Neuron (in vitro differentiated cells): ENCODE measurements at regions not wholly inside any gene's neighbourhood (a gene's known extent, or its start where the extent isn't known, plus 50 kb on each side); places are given as distances from the start of the nearest gene placed in this dataset.

Source experiments
- H2AFZ ChIP-seq: one replicate; pipeline ENCODE4 v1.6.1; 2013; ENCODE audit warnings: low read depth, mild to moderate bottlenecking, inconsistent platforms, low read length, moderate library complexity
- H3K27me3 ChIP-seq: one replicate; pipeline ENCODE4 v1.6.1; 2013; ENCODE audit warnings: low read length; ENCODE audit not compliant: insufficient read depth
- H3K36me3 ChIP-seq: one replicate; pipeline ENCODE4 v1.6.1; 2013; ENCODE audit warnings: low read length; ENCODE audit not compliant: insufficient read depth
- H3K4me1 ChIP-seq: one replicate; pipeline ENCODE4 v1.6.1; 2013; ENCODE audit warnings: low read length; ENCODE audit not compliant: insufficient read depth
- H3K4me3 ChIP-seq: 2 replicates; pipeline ENCODE4 v1.5.1; 2013; ENCODE audit warnings: mild to moderate bottlenecking, low read length, moderate library complexity
- H3K9me3 ChIP-seq: one replicate; pipeline ENCODE4 v1.6.1; 2013; ENCODE audit warnings: low read length

DNA sequence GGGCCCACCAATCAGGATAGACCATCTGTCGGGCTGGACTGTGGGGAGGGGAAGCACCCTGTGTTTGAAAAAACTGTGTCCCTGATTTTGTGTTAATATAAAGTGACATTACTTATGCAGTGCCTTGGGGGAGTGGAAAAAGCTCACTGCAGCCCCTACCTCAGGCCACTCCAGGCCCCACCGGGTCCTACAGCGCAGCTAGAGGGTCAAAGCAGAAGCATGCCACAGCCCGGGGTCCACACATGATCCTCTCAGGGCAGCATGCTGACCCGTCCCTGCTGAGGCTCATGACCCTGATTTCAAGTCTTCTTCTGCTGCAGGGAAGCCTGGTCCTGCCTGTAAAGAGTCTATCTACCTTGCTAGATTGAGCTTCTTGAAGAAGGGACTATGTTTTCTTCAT, 133.0 kb upstream of the PLCB4 start:
- Histone ChIP-seq H3K9me3 (no peaks in the 10 kb centered on the region), H3K4me1 (peaks cover 8% of the 10 kb centered on the region), H3K27me3 (no peaks in the 10 kb centered on the region), H3K4me3 (no peak overlapping the region), H2AFZ (no peak overlapping the region), H3K36me3 (no peaks in the 10 kb centered on the region)

- H3K9me3 ChIP-seq, result no peaks in the 10 kb centered on the region
- no peaks in the 10 kb centered on the region for H3K36me3 ChIP-seq
- no peak overlapping the region for H3K4me3 ChIP-seq
- H3K4me1 ChIP-seq, result peaks cover 4% of the 10 kb centered on the region
- no peak overlapping the region for H2AFZ ChIP-seq
- no peaks in the 10 kb centered on the region for H3K27me3 ChIP-seq
Measured at GRCh38 chr20:8938532-8938931, 130.4 kb upstream of the PLCB4 start.

DNA sequence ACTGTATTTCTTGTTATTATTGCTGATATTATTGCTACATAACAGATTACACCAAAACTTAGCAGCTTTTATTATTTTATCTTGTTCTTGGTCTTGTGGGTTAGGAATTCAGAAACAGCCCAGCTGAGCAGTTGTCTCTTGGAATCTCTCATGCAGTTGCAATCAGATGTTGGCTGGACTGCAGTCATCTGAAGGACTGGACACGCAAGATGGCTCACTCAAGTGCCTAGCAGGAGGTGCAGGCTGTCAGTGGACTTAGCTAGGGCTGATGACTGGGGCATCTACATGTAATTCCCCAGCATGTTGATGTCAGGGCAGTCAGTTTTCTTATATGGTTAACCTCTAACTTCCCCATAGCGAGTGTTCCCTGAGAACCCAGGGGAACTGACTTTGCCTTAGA, 128.6 kb upstream of the PLCB4 start:
- H3K27me3 ChIP-seq, result no peaks in the 10 kb centered on the region
- H3K9me3 ChIP-seq, result no peaks in the 10 kb centered on the region
- H3K4me1 ChIP-seq, result peaks cover 2% of the 10 kb centered on the region

DNA sequence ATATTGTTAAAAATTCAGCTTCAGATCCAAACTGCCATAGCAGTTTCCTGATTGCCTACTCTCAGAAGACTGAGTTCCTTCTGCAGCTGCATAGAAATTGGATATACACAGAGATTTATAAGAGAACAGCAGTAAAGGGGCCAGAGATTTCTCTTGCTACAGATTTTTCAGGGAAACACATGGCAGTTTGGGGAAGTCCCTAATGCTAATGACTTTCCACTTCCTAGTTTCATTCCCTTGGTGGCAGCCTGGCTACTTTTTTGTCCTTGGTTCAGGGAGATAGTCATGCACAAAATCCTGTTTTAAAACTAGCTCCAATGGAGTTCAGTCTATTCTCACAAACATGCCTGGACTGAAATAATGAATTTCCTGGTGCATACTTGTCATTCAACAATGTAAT, 125.3 kb upstream of the PLCB4 start:
- H3K9me3 ChIP-seq, result no peaks in the 10 kb centered on the region
- no peak overlapping the region for H3K4me3 ChIP-seq
- H3K4me1 ChIP-seq, result peaks cover 2% of the 10 kb centered on the region
- no peaks in the 10 kb centered on the region for H3K27me3 ChIP-seq
- no peak overlapping the region for H2AFZ ChIP-seq
- H3K36me3 ChIP-seq, result no peaks in the 10 kb centered on the region

More for the DNA sequence above, 128.6 kb upstream of the PLCB4 start:
- no peak overlapping the region for H3K4me3 ChIP-seq
- no peak overlapping the region for H2AFZ ChIP-seq
- no peaks in the 10 kb centered on the region for H3K36me3 ChIP-seq

DNA sequence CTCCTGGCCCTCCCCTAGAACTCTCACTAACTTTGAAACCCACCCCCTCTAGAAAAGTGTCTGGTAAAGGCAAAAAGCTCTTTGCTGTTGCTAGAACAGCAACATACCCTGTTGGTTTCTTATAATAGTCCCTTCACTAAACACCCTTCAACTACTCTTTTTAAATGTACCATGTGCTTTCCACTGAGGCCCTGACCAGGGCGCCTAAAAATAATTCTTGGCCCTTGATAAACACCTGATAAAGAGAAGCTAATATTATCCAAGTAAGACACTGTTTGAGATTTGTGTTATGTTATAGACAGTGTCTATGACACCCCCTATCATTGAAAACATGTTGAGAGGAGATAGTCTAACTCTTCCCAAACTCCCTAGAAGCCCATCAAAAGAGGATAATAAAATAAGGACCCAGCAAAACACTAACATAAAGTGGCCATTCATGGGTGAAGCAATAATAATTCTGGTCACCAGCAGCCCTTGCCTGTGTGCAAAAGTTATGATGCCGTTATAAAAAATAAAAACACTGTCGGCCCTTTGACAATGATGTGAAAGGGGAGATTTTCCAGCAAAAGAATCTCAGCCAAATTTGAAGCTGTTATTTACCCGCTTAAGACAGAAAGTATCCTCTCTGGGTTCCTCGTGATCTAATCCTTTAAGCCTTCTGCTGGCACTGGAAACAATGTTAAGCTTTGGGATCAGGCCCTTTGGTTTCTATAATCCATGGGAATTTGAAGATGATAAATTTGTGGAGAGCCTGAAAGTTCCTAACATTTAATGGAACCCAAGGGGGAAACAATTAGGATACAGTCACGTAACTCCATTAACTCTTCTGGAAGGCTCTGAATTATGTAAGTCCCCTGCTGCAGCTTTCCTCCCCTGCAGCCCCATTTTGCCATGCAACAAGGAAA, 122.6 kb upstream of the PLCB4 start:
- H3K9me3 ChIP-seq, result no peaks in the 10 kb centered on the region
- H3K4me1 ChIP-seq, result peaks cover 2% of the 10 kb centered on the region
- H3K27me3 ChIP-seq, result no peaks in the 10 kb centered on the region
- H3K4me3 ChIP-seq, result no peak overlapping the region
- no peaks in the 10 kb centered on the region for H3K36me3 ChIP-seq
- no peak overlapping the region for H2AFZ ChIP-seq

GRCh38 chr20:8948442-8949020, 120.4 kb upstream of the PLCB4 start:
- Histone ChIP-seq H3K36me3 (no peaks in the 10 kb centered on the region), H3K9me3 (no peaks in the 10 kb centered on the region), H2AFZ (no peak overlapping the region), H3K27me3 (no peaks in the 10 kb centered on the region), H3K4me1 (no peaks in the 10 kb centered on the region), H3K4me3 (no peak overlapping the region)

- Histone ChIP-seq H3K4me3 (no peak overlapping the region), H2AFZ (no peak overlapping the region), H3K36me3 (no peaks in the 10 kb centered on the region), H3K9me3 (no peaks in the 10 kb centered on the region), H3K4me1 (no peaks in the 10 kb centered on the region), H3K27me3 (no peaks in the 10 kb centered on the region)
Measured at GRCh38 chr20:8951164-8951563, 117.7 kb upstream of the PLCB4 start.

DNA sequence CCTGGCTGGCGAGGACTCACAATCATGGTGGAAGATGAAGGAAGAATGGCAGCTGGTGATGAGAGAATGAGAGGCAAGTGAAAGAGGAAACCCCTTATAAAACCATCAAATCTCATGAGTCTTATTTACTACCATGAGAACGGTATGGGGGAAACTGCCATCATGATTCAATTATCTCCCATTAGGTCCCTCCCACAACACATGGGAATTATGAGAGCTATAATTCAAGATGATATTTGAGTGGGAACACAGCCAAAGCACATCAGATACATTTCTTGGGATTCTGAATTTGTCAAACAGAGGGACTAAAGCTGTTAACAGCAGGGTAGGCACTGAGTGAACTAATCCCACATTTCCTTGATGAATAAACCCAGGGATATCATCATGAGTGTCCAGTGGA, 116.2 kb upstream of the PLCB4 start:
- H3K36me3 ChIP-seq, result no peaks in the 10 kb centered on the region
- H3K4me1 ChIP-seq, result no peaks in the 10 kb centered on the region
- no peak overlapping the region for H2AFZ ChIP-seq
- H3K27me3 ChIP-seq, result no peaks in the 10 kb centered on the region
- H3K4me3 ChIP-seq, result no peak overlapping the region
- no peaks in the 10 kb centered on the region for H3K9me3 ChIP-seq

- Histone ChIP-seq H3K4me1 (no peaks in the 10 kb centered on the region), H3K36me3 (no peaks in the 10 kb centered on the region), H3K27me3 (no peaks in the 10 kb centered on the region), H3K9me3 (no peaks in the 10 kb centered on the region), H2AFZ (no peak overlapping the region), H3K4me3 (no peak overlapping the region)
Measured at GRCh38 chr20:8953300-8953699, 115.6 kb upstream of the PLCB4 start.

GRCh38 chr20:8960241-8960640, 108.6 kb upstream of the PLCB4 start:
- Histone ChIP-seq H3K4me3 (no peak overlapping the region), H3K9me3 (no peaks in the 10 kb centered on the region), H3K36me3 (no peaks in the 10 kb centered on the region), H3K27me3 (no peaks in the 10 kb centered on the region), H3K4me1 (peaks cover 2% of the 10 kb centered on the region), H2AFZ (no peak overlapping the region)

DNA sequence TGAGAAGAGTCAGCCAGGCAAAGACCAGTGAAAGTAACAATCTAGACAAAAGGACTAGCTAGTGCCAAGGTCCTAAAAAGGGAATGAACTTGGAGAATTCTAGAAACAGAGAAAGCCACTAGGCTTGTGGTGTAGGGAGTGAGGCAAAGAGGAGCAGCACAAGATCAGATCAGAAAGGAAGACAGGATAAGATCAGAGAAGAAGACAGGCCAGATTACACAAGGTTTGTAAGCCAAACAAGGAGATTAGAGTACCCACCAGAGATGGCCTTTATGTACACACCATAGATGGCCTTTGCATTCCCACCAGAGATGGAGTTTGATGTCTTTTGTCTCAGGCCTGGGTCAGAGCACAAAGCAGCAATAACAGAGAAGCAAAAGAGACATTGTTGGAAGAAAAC, 105.6 kb upstream of the PLCB4 start:
- H3K9me3 ChIP-seq, result peaks cover 2% of the 10 kb centered on the region
- peaks cover 2% of the 10 kb centered on the region for H3K4me1 ChIP-seq
- H3K27me3 ChIP-seq, result no peaks in the 10 kb centered on the region
- no peaks in the 10 kb centered on the region for H3K36me3 ChIP-seq
- H2AFZ ChIP-seq, result no peak overlapping the region
- H3K4me3 ChIP-seq, result no peak overlapping the region

GRCh38 chr20:8964959-8965562, 103.8 kb upstream of the PLCB4 start:
- peaks cover 2% of the 10 kb centered on the region for H3K9me3 ChIP-seq
- H3K36me3 ChIP-seq, result no peaks in the 10 kb centered on the region
- no peak overlapping the region for H2AFZ ChIP-seq
- H3K4me3 ChIP-seq, result no peak overlapping the region
- H3K27me3 ChIP-seq, result no peaks in the 10 kb centered on the region
- H3K4me1 ChIP-seq, result peaks cover 2% of the 10 kb centered on the region

DNA sequence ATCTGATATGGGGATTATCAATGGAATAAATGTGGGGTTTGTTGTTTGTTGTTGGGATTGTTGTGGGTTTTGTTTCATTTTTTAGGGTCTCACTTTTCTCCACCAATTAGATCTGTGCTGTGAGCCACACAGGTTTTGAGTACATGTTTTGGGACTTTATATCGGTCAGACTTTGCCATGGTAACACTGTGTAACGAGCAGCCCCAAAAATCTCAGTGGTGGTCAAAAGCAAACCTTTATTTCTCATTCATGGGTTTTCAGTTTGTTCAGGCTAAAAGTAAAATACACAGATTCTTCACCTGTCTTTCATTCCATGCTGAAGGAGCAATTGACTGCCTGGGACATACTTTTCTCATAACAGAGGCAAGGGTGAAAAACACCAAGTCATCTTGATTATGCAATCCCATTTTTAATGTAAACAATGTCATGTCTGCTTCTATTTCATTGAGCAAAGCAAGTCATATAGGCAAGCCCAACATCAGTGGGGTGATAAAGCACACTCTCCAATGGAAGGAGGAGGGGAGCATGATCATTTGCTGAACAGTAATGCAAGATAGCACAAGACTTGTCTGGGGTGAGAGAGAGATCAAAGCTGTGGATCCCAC, 101.1 kb upstream of the PLCB4 start:
- Histone ChIP-seq H2AFZ (no peak overlapping the region), H3K27me3 (no peaks in the 10 kb centered on the region), H3K9me3 (peaks cover 2% of the 10 kb centered on the region), H3K4me3 (no peak overlapping the region), H3K4me1 (peaks cover 2% of the 10 kb centered on the region), H3K36me3 (no peaks in the 10 kb centered on the region)
